22Rv1 (cell line): ENCODE measurements at regions not wholly inside any gene's neighbourhood (a gene's known extent, or its start where the extent isn't known, plus 50 kb on each side); places are given as distances from the start of the nearest gene placed in this dataset.

Source experiments
- ZFX ChIP-seq: fragments of 450-650 bp; IDR thresholded peaks from 2 replicates; pipeline ENCODE4 v1.6.1; 2017; ENCODE audit warnings: antibody characterized with exemption, borderline replicate concordance
- TF ChIP-seq, protein P1 (sequence below): fragments of 450-650 bp; IDR thresholded peaks from 2 replicates; pipeline ENCODE4 v1.5.1; 2017; ENCODE audit warnings: mild to moderate bottlenecking

DNA sequence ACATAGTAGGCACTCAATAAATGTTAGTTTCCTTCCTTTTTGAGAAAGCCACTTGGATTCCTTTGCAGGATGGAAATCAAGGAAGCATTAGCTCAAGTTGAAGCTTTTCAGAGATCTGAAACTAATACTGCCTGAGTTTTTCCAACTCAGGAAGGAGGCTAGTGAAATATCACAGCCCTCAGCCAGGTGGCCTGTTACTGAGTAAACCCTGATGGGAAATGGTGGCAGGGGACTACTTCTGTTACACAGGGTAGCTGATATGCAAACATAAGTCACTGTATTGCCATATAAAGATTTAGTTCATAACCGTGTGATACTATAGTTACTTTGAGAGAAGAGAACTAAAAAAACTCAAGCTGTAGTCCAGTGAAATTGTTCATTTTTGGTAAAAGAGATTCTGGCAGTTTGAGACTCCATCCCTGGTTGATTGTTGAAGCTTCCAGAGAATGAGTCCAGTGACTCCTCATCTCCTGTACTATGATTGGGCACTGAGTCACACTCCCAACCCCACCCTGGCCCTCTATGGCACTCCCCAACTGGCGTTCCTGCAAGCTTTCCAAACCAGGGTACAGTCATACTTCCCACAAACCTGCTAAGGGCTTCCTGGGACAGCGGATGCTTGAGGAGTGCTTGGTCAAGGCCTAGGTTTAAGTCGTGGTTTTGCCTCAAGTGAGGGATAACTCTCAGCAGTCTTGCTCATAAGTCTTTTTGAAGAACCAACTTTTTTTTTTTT, 81.8 kb downstream of the MID1IP1 start:
- TF ChIP-seq, protein P1, sequence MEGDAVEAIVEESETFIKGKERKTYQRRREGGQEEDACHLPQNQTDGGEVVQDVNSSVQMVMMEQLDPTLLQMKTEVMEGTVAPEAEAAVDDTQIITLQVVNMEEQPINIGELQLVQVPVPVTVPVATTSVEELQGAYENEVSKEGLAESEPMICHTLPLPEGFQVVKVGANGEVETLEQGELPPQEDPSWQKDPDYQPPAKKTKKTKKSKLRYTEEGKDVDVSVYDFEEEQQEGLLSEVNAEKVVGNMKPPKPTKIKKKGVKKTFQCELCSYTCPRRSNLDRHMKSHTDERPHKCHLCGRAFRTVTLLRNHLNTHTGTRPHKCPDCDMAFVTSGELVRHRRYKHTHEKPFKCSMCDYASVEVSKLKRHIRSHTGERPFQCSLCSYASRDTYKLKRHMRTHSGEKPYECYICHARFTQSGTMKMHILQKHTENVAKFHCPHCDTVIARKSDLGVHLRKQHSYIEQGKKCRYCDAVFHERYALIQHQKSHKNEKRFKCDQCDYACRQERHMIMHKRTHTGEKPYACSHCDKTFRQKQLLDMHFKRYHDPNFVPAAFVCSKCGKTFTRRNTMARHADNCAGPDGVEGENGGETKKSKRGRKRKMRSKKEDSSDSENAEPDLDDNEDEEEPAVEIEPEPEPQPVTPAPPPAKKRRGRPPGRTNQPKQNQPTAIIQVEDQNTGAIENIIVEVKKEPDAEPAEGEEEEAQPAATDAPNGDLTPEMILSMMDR: no peak
- TF ChIP-seq ZFX: no peak
